SK-N-SH (cell line): ENCODE measurements at regions not wholly inside any gene's neighbourhood (a gene's known extent, or its start where the extent isn't known, plus 50 kb on each side); places are given as distances from the start of the nearest gene placed in this dataset.

Experiments
- CTCF ChIA-PET: fragments of 300-600, 350-600 bp; formaldehyde crosslinking; extraction: SDS; loops from one replicate; lab custom pipeline; 2021; lab: Yijun Ruan, JAX
- POLR2A ChIA-PET: fragments of 350-600 bp; sonication (Branson Sonifier 250); formaldehyde crosslinking; extraction: SDS; loops from one replicate; lab custom pipeline; 2020; ENCODE audit warnings: antibody characterized with exemption, inconsistent platforms; lab: Yijun Ruan, JAX
- DNase-seq: peaks from one replicate; pipeline ENCODE4 v3.0.0; 2012
- H2AFZ ChIP-seq: fragments of 200-600 bp; sonication (generic); 2 replicates; pipeline ENCODE4 v1.8.1; 2016; ENCODE audit warnings: antibody characterized with exemption, mild to moderate bottlenecking, low read depth
- H3F3A ChIP-seq: fragments of 200-600 bp; sonication (generic); replicated peaks from 2 replicates; pipeline ENCODE3; 2016; ENCODE audit warnings: antibody characterized with exemption, mild to moderate bottlenecking; ENCODE audit not compliant: insufficient read depth
- H3K27ac ChIP-seq, 2 experiments: fragments of 200-500 bp in 1 of 2; fragments of 200-600 bp in 1 of 2; sonication (Bioruptor generic) in 1 of 2; sonication (generic), shearing (Covaris generic) in 1 of 2; 2 replicates each; pipeline versions ENCODE4 v1.5.1 to v1.6.1; 2014 to 2016; ENCODE audit warnings: low read depth in 2 of 2, inconsistent platforms in 1 of 2, low read length in 1 of 2, mild to moderate bottlenecking in 1 of 2, mixed read lengths in 1 of 2
- H3K27me3 ChIP-seq: fragments of 200-600 bp; sonication (generic), shearing (Covaris generic); 2 replicates; pipeline ENCODE4 v1.6.1; 2016; ENCODE audit warnings: mixed run types; ENCODE audit not compliant: insufficient read depth
- H3K36me3 ChIP-seq, 2 experiments: fragments of 200-500 bp in 1 of 2; fragments of 200-600 bp in 1 of 2; sonication (Bioruptor generic) in 1 of 2; sonication (generic) in 1 of 2; replicated peaks in 1 of 2; 2 replicates each; pipeline versions ENCODE3 to v1.5.1; 2014 to 2016; ENCODE audit warnings: low read length in 1 of 2, mild to moderate bottlenecking in 1 of 2; ENCODE audit not compliant: insufficient read depth in 2 of 2, control insufficient read depth in 1 of 2
- H3K4me1 ChIP-seq, 2 experiments: fragments of 200-500 bp in 1 of 2; fragments of 200-600 bp in 1 of 2; sonication (Bioruptor generic) in 1 of 2; sonication (generic), shearing (Covaris generic) in 1 of 2; 2 replicates each; pipeline versions ENCODE4 v1.5.1 to v1.6.1; 2014 to 2016; ENCODE audit warnings: low read depth in 1 of 2, low read length in 1 of 2, mixed run types in 1 of 2; ENCODE audit not compliant: insufficient read depth in 2 of 2, control insufficient read depth in 1 of 2
- H3K4me2 ChIP-seq: fragments of 200-600 bp; sonication (generic), shearing (Covaris generic); 2 replicates; pipeline ENCODE4 v1.6.1; 2017; ENCODE audit warnings: mixed run types
- H3K4me3 ChIP-seq, 2 experiments: fragments of 200-500 bp in 1 of 2; fragments of 200-600 bp in 1 of 2; sonication (Bioruptor generic) in 1 of 2; sonication (generic), shearing (Covaris generic) in 1 of 2; 2 replicates each; pipeline versions ENCODE4 v1.5.1 to v1.8.1; 2014 to 2016; ENCODE audit warnings: low read depth in 2 of 2, inconsistent platforms in 1 of 2, low read length in 1 of 2, mild to moderate bottlenecking in 1 of 2, mixed read lengths in 1 of 2, moderate library complexity in 1 of 2
- H3K79me2 ChIP-seq: fragments of 200-600 bp; sonication (generic); 2 replicates; pipeline ENCODE4 v1.8.1; 2017; ENCODE audit warnings: mild to moderate bottlenecking; ENCODE audit not compliant: insufficient read depth
- H3K9ac ChIP-seq: fragments of 200-600 bp; sonication (generic); 2 replicates; pipeline ENCODE4 v1.6.1; 2017; ENCODE audit warnings: mixed run types
- H3K9me2 ChIP-seq: fragments of 200-600 bp; sonication (generic); 2 replicates; pipeline ENCODE4 v1.6.1; 2017; ENCODE audit warnings: mixed run types
- H3K9me3 ChIP-seq: fragments of 200-600 bp; sonication (generic); 2 replicates; pipeline ENCODE4 v1.6.1; 2017; ENCODE audit warnings: mixed run types, mild to moderate bottlenecking, moderate library complexity
- H4K20me1 ChIP-seq: fragments of 200-600 bp; sonication (generic); 2 replicates; pipeline ENCODE4 v1.6.1; 2017; ENCODE audit warnings: mild to moderate bottlenecking, mixed run types; ENCODE audit not compliant: insufficient read depth
- FOSL2 ChIP-seq: IDR thresholded peaks from 2 replicates; pipeline ENCODE4 v1.4.0; 2012; ENCODE audit warnings: low read depth, mild to moderate bottlenecking, moderate library complexity, borderline replicate concordance
- FOXJ3 ChIP-seq: sonication (generic); formaldehyde crosslinking; IDR thresholded peaks from 2 replicates; pipeline ENCODE4 v1.5.1; 2020; ENCODE audit warnings: mild to moderate bottlenecking, missing genetic modification reagents
- FOXM1 ChIP-seq: IDR thresholded peaks from 2 replicates; pipeline ENCODE4 v1.4.0; 2012; ENCODE audit warnings: low read depth, mild to moderate bottlenecking
- GABPA ChIP-seq: IDR thresholded peaks from 2 replicates; pipeline ENCODE4 v1.4.0; 2012; ENCODE audit warnings: low read depth, mild to moderate bottlenecking
- IRF3 ChIP-seq: fragments of 150-350 bp; IDR thresholded peaks from 2 replicates; pipeline ENCODE4 v1.6.1; 2016; ENCODE audit warnings: mild to moderate bottlenecking, low read depth, low read length
- JUND ChIP-seq: IDR thresholded peaks from 2 replicates; pipeline ENCODE4 v1.4.0; 2012
- MAX ChIP-seq: IDR thresholded peaks from 2 replicates; pipeline ENCODE4 v1.4.0; 2012; ENCODE audit warnings: low read depth
- NFIC ChIP-seq: IDR thresholded peaks from 2 replicates; pipeline ENCODE4 v1.4.0; 2012; ENCODE audit warnings: borderline replicate concordance
- NRF1 ChIP-seq: IDR thresholded peaks from 2 replicates; pipeline ENCODE4 v1.6.1; 2012; ENCODE audit warnings: low read depth, mild to moderate bottlenecking, low read length
- PBX3 ChIP-seq: IDR thresholded peaks from 2 replicates; pipeline ENCODE4; 2012
- REST ChIP-seq: IDR thresholded peaks from 2 replicates; pipeline ENCODE4 v1.6.1; 2012; ENCODE audit warnings: mild to moderate bottlenecking, low read depth, low read length, moderate library complexity
- RFX5 ChIP-seq: IDR thresholded peaks from 2 replicates; pipeline ENCODE4 v1.6.1; 2012; ENCODE audit warnings: mild to moderate bottlenecking, improper control_type of control experiment, low read length
- TCF12 ChIP-seq: IDR thresholded peaks from 2 replicates; pipeline ENCODE4 v1.4.0; 2012
- USF2 ChIP-seq: fragments of 150-350 bp; IDR thresholded peaks from 2 replicates; pipeline ENCODE4 v1.6.1; 2017; ENCODE audit warnings: antibody characterized with exemption, low read length, low read depth, borderline replicate concordance
- YY1 ChIP-seq: IDR thresholded peaks from 2 replicates; pipeline ENCODE4 v1.4.0; 2012; ENCODE audit warnings: low read depth, mild to moderate bottlenecking
- WGBS: methylation state at CpG from one replicate; pipeline ENCODE4 v1.1.6; 2017; ENCODE audit warnings: low lambda C conversion rate; 5-methylcytosine and 5-hydroxymethylcytosine counted together

GRCh38 chrX:127908384-127908783, 143.8 kb downstream of the ACTRT1 start:
- no peaks in the 10 kb centered on the region for H3K36me3 ChIP-seq
- H3K9me3 ChIP-seq: no peaks in the 10 kb centered on the region
- CTCF ChIA-PET: no interaction called here
- H2AFZ ChIP-seq: no peak overlapping the region
- no peaks in the 10 kb centered on the region for H3K27me3 ChIP-seq
- no peaks in the 10 kb centered on the region for H3K9me2 ChIP-seq
- no peak overlapping the region for H3K4me3 ChIP-seq
- no peaks in the 10 kb centered on the region for H3F3A ChIP-seq
- no peak overlapping the region for H3K9ac ChIP-seq
- H3K79me2 ChIP-seq: no peaks in the 10 kb centered on the region
- no peak for DNase-seq
- WGBS: 4% methylated on average over 6 of the region's 6 CpGs
- H4K20me1 ChIP-seq: no peaks in the 10 kb centered on the region
- no peak overlapping the region for H3K27ac ChIP-seq
- H3K4me1 ChIP-seq: no peaks in the 10 kb centered on the region
- POLR2A ChIA-PET: no interaction called here
- H3K4me2 ChIP-seq: no peak overlapping the region
- no peak for TF ChIP-seq GABPA
- TF ChIP-seq PBX3: no peak
- TF ChIP-seq NFIC: no peak
- TF ChIP-seq NRF1: no peak
- TF ChIP-seq YY1: no peak
- TF ChIP-seq FOXM1: no peak
- TF ChIP-seq REST: no peak
- TF ChIP-seq MAX: no peak
- no peak for TF ChIP-seq FOSL2
- TF ChIP-seq USF2: no peak
- no peak for TF ChIP-seq TCF12
- no peak for TF ChIP-seq FOXJ3
- TF ChIP-seq IRF3: no peak
- TF ChIP-seq JUND: no peak
- no peak for TF ChIP-seq RFX5
